GM21515 (cell line): ENCODE measurements at regions not wholly inside any gene's neighbourhood (a gene's known extent, or its start where the extent isn't known, plus 50 kb on each side); places are given as distances from the start of the nearest gene placed in this dataset.

ENCODE experiments used
- ATAC-seq: cut with Tn5 transposase; IDR thresholded peaks from one replicate; pipeline ENCODE4 v1.9.1; 2021; ENCODE audit not compliant: unreplicated experiment

DNA sequence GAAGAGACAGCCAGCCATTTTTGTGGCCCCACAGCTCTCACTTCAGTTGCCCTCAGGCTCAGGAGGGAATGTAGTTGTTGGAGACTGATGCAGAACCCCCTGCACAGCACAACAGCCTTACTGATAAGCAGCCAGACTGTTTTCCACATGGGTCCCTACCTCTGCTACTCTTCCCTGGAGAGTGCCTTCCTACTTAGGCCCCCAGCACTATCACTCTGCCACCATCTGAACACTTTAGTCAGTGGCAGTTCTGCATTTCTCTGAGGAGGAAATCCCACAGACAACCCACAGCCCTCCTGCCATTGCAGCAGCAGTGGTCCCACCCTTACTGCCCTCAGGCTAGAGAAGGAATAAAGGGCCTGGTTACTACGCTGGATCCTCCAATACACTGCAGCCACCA lies 61.8 kb upstream of the PTPRD start:
- ATAC-seq = no peak

DNA sequence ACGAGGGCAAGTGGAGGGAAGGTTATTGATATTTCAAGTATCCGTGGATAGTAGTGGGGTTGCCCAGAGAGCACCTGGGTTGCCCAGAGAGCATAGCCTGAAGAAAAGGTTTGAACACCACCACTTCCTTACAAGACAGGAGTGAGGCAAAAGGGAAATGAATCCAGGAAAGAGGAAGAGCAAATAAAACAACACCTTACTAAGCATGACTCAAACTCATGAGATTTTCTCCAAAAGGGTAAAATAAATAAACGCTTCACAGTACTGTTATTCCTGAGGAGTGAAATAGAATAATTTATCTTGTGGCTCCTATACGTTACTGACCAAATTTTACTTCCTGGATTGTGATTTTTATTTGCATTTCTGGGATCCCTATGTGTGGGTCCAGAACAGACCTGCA lies 65.2 kb upstream of the PTPRD start:
- ATAC-seq = no peak

DNA sequence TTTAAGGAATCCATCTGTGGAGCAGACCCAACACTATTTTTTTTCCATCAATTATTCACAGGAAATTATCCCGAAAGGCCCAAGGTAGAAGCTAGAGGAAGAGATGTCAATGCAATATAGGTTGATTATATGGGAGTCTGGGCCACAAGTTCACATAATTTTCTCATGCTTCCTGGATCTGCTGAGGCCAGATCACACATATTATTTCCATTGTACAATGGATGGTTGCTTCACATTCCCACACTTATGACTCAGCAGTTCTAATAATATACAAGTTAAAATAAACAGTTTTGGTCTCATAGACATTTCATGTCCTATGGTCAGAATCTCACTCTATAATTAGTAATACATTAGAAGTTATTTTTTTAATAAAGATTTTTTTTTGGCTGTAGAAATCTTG lies 66.0 kb upstream of the PTPRD start:
- no peak for ATAC-seq

DNA sequence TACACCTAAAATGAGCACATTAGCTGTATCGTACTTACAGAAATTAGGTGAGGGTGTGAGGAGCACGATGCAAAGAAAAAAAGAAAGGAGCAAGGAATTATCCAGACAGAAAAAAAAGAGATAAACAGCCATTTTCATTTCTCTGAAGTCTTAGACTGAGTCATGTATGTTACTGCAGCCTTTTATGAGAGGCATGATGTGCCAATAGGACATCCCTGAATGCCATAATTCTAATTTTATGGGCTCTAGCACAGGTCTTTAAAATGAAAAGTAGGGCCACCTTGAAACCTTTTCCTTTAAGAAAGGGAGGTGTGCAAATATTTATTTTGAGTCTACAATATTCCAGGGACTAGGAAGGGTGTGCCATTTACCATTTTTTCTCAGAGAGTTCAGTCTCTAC lies 74.1 kb upstream of the PTPRD start:
- no peak for ATAC-seq

DNA sequence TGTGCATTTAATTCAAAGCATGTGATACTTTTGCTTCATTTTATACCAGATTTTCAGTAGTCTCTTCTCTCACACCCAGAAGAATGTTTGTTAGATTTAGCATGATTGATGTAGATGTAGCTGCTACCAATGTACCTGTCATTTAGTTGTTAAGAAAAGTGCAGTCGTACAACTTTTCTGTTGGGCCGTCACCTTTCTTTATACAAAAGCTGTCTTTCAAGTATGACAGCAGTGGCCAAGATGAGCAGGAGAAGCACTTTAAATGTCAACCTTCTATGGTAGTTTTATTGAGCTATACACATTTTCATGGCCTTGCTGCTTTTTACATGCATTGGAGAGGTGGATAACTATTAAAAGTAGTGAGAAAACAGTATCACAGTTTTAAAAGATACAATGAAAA lies 77.7 kb upstream of the PTPRD start:
- no peak for ATAC-seq

DNA sequence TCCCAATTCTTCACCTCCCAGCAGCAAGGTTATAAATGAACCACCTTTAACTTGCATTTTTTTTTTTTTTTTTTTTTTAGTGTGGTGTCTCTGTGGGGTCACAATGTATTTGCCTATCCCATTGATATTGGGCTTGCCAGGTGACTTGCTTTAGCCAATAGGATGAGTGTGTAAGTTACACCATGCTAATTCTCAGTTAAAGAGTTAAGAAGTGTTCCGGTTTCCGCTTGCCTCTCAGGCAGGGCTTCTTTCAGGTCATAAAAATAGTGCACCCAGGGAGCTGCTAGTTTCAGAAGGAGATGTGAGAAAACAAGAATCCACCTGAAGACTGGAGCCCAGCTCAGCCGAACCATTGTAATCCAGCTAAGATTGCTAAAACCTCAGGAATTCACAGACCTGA lies 84.2 kb upstream of the PTPRD start:
- ATAC-seq = no peak

DNA sequence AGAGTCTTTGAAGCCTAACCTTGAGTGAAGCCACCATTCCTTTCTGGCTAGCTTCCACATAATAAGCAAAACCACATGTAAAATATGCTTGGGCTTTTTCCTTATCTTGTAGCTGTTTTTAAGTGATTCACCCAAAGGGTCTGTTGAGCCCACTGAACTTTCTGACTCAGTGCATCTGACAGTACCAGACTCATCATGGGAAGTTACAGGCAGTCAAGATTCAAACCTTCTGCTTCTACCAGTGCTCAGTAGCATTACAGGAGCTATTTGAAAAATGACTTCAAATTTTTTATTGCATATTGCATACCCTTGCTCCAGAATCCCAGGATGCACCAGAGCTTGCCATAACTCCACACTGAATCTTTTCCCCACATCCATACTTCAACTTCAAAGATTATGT lies 87.5 kb upstream of the PTPRD start:
- ATAC-seq = no peak

DNA sequence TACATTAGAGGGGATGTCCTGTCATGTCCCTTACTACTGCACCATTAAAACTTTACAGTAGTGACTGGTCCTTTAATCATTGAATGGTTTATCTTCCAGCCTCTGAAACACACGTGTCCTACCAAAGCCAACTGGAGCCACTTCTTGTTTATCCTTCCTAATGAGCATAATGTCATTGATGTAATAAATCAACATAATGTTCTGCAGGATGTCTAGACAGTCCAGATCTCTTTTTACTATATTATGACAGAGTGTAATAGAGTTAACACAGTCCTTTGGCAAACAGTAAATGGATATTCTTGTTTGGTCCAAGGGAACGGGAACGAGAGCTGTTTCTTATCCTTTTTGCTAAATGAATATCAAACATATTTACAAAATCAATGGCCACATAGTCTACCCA lies 88.1 kb upstream of the PTPRD start:
- no peak for ATAC-seq

DNA sequence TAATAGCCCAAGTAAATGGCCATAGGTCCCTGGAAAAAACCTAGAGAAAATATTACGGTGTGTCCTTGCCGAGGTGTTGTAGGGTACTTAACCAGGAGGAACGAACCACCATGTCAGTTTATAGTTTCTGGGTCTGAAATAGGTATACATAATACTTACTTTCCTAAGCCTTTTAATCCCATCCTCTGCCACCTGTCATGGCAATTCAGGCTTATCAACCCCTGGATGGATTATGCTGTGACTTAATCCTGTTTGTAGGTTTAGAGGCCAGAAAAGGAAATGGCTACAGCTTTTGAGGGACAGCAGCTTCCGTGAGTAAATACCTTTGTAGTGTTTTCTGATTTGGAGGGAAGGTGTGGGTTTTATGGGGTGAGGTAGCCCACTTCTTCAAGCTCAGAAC lies 89.1 kb upstream of the PTPRD start:
- ATAC-seq = no peak

DNA sequence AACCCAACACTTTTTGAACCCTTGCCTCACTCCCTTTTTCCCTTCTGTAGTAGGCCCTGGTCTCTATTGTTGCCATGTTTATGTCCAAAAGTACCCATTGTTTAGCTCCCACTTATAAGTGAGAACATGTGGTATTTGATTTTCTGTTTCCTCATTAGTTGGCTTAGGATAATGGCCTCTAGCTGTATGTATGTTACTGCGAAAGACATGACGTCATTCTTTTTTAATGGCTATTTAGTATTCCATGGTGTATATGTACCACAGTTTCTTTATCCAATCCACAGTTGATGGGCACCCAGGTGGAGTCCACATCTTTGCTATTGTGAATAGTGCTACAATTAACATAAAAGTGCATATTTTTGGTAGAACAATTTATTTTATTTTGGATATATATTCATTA lies 90.3 kb upstream of the PTPRD start:
- ATAC-seq = no peak

DNA sequence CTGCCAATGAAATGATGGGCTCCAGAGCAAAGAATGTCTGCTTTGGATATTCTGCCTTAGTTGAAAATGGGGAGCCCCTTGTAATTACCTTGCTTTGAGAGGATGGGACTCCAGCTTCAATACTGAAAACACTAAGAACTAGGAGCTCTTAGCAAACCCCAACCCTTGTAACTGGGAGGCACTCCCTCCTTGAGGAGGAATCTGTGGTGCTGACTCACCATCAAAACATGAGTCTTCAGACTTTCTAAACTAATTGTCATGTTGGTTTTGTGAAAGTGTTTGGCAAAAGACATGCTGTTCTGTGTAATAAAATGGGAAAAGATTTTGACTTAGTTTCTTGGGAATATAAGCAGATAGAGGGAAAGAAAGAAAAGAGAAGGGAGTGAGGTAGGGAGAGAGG lies 91.9 kb upstream of the PTPRD start:
- no peak for ATAC-seq

DNA sequence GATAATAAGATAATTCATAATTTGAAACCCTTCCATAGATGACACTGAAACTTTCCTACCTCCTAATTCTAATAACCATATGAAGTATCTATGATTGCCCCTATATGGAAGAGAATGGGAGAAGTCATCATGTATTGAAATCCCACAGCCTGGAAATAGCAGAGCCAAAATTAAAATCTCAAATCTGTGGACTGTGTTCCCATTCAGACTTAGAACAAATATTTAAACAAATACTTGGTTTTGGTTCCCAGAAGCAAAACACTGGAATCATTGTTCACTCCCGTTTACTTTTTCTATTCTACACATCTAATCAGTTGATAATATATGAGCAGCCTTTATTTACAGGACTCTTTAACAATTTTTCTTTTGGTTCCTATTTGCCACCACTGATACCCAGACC lies 92.6 kb upstream of the PTPRD start:
- no peak for ATAC-seq

DNA sequence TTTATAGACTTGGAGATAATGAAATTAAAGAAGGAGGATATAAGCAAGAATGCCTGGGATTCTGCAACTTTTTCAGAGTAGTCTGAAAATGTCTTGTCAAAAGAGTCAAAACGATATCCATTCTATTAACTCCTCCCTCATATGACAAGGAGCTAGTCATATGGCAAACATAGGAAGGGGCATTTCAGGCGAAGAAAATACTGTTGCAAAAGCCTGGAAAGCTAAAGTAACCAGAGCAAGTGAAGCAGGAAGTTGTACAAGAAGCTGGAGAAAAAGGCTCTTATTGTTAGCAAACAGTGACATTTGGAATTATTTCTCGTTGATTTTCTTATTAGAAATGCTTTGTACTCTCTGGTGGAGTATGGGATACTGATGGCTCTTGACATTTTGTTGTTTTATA lies 94.0 kb upstream of the PTPRD start:
- no peak for ATAC-seq

DNA sequence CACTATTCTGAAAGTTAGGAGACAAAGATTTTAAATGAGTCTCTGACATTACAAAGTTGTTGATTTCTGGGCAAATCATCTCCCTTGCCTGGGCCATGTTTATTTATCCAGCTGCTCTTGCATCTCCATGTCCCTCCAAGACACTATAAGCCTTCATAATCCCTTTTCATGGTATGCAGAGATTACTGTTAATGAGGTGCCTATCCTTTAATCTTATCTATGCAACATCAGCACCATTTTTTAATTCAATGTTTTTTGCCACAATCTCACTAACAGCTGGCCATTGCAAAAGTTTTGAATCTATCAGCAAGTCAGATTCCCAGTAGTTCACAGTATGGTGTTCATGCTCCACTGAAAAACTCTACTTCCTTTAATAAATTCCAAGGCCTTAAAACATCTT lies 108.5 kb upstream of the PTPRD start:
- ATAC-seq = no peak

DNA sequence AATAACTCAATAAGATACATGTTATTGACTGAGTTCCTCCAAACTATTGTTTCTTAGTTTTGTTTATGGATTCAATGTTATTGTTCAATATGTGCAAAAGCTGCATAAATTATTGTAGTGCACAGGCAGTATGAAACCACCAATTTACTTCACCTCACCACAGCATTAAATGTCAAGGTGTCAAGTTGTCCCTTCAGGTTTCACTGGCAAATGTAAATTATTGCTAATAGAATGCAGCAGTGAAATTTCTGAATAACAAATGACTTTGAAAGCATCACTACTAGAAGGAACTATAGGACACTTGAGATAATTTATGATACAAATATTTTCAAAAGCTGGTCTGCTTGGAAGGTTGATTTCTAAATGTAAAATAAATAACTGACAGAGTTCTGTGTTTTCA lies 116.4 kb upstream of the PTPRD start:
- ATAC-seq = no peak

DNA sequence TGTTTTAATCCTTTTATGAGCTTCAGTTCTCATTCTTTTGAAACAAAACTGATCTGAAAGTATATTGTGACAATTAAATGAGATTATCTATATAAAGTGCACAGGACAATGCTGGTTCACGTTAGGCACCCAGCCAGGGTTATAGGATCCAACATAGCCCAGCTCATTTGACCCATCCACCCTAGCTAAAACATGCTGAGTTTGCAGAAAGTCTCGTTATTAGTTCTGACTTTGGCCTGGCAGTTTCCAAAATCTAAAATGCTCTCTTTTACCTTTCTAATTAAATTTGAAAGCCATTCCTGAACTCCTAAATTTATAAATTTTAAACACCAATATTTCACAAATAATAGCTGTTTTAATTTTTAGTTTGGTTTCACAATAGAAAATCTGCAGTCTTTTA lies 131.9 kb upstream of the PTPRD start:
- no peak for ATAC-seq

DNA sequence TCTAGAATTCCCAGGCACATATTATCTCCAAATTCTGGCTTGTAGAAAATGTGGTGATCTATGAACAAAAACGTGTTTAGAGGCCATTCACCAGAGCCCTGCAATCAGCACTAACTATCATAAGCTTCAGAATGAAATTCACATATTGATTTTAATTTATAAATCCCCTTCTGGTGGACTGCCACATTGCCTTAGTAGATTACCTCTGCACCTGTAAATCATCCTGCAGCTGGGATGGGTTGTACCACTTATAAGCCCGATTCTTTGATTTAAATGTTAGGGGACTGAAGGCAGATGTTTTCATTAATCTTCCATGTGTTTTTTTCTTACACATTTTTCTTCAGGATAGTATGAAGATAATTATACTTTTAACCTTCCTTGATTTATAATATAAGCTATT lies 140.7 kb upstream of the PTPRD start:
- no peak for ATAC-seq

DNA sequence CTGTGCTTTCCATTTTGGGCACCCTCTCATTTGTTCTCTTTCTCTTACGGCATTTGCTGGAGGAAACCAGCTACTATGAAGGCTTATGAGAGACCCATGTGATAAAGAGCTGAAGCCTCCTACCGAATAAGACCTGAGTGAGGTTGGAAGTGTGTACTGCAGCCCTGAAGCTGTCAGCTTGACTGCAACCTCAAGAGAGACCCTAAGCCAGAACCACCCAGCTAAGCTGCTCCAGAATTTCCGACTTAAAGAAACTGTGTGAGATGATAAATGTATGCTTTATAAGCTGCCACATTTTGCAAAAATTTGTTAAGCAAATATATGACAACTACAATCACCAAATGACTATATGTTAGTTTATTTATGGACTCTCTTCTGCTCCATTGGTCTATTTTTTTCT lies 151.7 kb upstream of the PTPRD start:
- no peak for ATAC-seq

DNA sequence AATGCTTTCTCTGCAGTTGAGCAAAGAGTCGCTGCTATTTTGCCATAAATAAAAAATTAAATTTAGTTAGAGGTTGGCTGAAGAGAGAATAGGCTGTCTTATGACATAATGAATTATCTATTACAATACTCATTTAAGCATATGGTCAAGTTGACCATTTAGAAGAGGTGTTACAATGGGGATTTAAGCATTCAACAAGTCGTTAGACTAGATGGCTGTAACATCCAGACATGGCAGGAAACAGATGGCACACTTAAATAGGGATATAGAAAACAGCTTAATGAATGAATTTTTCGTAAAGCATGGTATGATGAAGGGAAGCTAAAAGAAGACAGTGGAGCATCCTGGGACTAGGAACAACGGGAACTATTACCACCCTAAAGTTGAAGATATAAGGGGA lies 160.3 kb upstream of the PTPRD start:
- ATAC-seq = no peak

DNA sequence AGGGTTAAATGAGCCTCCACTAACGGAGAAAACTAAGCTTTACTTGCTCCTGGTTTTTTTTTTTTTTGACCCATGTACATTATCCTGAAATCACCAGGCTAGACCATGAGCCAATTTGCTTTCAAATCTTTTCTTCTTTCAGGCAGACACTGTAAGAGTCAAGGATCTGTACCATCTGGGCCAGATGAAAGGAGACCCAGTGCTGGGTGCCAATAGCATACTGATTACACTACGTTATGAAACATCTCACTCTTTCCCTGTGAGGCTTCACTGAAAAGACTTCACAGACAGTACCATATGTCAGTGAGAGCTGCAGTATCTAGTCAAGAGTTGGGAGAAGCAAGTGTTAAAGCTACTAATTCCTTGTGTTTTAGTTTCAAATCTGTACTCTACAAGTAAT lies 161.2 kb upstream of the PTPRD start:
- ATAC-seq = no peak

DNA sequence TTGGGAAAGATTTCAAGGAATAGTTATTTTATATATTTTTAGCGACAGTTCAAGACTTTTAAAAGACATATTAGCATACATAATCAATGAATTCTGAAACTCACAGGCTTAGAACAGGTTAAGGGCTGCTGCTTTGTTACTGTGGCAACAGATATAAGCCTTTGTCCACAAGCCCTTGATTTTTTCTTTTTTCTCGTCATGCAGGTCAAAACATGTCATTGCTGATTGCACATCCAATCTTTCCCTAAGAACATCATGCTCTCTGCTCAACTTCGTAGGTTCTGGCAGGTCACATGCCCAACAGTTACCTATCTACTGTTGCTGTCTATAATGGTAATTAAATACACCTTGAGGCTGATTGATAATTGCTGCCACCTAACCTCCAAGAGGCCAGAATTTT lies 172.5 kb upstream of the PTPRD start:
- ATAC-seq = no peak

DNA sequence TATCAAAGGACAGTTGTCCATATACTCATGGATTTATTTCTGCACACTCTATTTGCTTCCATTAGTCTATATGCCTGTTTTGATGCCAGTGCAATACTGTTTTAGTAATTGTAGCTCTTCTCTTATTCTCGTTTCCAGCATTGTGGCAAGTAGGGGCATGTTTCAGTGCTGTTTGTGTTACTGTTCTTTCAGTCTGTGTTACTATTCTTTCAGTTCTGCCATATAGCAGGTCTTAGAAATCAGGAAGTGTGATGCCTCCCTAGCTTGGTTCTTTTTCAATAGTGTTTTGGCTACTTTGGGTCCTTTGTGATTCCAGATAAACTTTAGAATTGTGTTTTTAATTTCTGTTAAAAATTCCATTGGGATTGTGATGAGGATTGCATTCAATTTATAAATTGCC lies 180.5 kb upstream of the PTPRD start:
- ATAC-seq = no peak

DNA sequence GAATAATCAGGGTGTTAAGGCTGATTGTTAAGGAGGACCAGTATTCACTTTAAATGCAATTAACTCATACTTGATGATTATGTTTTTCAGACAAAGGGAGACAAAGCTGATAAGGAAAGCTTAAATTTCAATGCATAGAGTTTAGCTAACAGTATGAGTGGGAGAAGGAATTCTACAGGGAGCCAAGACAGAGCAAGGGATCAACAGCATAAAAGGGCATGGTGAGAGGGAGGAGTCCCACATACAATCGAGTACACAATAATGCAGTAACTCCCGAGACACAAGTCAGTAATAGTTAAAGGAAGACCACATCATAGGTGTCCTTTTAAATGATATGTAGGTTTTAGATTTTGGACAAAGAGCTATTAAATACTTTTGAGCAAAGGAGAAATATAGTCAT lies 191.7 kb upstream of the PTPRD start:
- ATAC-seq = no peak

DNA sequence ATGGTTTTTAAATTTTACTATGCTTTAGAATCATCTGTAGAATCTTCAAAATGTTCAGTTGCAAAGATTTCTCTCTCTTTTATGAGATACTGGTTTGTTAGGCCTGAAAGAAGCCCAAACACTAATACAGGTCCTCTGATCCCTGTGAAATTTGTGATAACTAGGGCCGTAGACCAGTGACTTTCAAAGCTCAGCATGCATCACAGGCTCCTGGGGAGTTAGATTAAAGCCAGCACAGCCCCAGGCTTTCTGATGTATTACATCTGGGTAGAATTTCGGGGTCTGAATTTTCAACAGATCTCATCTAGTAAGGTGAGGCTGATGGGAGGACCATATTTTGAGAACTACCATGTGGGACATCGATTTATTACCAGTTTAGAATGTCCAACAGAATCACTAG lies 194.1 kb upstream of the PTPRD start:
- ATAC-seq = no peak
